ENCODE measurements at regions not wholly inside any gene's neighbourhood (a gene's known extent, or its start where the extent isn't known, plus 50 kb on each side); places are given as distances from the start of the nearest gene placed in this dataset.

DNA sequence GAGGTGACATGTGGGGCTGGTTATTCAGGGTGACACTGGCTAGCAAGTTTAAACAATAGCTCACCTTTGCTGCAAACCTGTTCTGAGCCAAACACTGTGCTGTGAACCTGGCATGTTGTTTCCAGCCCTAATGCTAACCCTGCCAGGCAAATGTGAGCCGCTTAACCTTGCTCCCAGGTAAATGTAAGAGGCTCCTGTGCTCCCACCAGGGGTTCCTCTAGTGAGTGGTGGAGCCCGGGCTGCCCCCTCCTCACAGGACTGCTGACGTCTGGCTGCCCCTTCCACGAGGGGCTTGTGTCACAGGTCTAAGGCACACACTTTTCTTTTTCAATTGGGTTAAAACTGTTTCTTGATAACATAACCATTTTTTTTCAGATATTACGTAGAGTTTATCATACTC, 223.7 kb downstream of the DCDC2C start:
- intact Hi-C loops (cut with micrococcal nuclease; ENCODE audit: unreplicated experiment): no loop called here
- Histone ChIP-seq H3K27me3 (ENCODE audit: insufficient read depth, low read depth) (peaks cover 48% of the 10 kb centered on the region), H3K27ac (no peak overlapping the region), H3K9me3 (ENCODE audit: insufficient read depth, low read depth) (no peaks in the 10 kb centered on the region), H3K4me3 (no peak overlapping the region), H3F3A (ENCODE audit: insufficient read depth, low read depth) (no peaks in the 10 kb centered on the region), H3K4me1 (replicated peaks; ENCODE audit: insufficient read depth) (no peaks in the 10 kb centered on the region), H3K79me2 (ENCODE audit: low read depth) (no peaks in the 10 kb centered on the region), H2AFZ (no peak overlapping the region), H3K9me2 (ENCODE audit: insufficient read depth) (no peaks in the 10 kb centered on the region), H3K4me2 (no peak overlapping the region), H3K36me3 (ENCODE audit: low read depth) (no peaks in the 10 kb centered on the region), H4K20me1 (ENCODE audit: insufficient read depth) (no peaks in the 10 kb centered on the region)
- no TSS peak for BruUV-seq (replicated peaks)
- DNase-seq: no peak
- no peak for TF ChIP-seq EZH2 (IDR thresholded peaks at IDR 0.05; ENCODE audit: low read depth)
- TF ChIP-seq, protein P1, sequence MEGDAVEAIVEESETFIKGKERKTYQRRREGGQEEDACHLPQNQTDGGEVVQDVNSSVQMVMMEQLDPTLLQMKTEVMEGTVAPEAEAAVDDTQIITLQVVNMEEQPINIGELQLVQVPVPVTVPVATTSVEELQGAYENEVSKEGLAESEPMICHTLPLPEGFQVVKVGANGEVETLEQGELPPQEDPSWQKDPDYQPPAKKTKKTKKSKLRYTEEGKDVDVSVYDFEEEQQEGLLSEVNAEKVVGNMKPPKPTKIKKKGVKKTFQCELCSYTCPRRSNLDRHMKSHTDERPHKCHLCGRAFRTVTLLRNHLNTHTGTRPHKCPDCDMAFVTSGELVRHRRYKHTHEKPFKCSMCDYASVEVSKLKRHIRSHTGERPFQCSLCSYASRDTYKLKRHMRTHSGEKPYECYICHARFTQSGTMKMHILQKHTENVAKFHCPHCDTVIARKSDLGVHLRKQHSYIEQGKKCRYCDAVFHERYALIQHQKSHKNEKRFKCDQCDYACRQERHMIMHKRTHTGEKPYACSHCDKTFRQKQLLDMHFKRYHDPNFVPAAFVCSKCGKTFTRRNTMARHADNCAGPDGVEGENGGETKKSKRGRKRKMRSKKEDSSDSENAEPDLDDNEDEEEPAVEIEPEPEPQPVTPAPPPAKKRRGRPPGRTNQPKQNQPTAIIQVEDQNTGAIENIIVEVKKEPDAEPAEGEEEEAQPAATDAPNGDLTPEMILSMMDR (conservative IDR thresholded peaks at IDR 0.05): no peak
- ChIA-PET POLR2A (ENCODE audit: unreplicated experiment) (no interaction called here), CTCF (no interaction called here)

DNA sequence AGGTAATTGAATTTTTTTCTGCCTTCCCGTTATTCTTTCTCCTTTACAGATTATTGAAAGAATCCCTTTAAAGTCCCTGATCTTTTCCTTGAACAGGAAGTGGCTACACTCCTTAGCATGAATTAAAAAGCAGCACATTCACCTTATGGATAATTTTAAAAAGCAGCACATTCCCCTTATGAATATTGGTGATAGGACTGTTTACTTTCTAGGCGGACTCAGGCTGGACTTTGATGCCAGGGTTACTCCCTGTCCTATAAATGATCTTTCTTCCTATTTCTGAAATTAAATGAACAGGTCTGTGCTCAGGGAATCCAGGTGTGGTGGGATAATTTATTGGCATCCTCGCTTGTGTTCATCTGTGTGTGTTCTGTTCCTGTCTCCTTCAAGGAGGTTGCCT, 226.0 kb downstream of the DCDC2C start:
- no peak for DNase-seq
- H3K4me3 ChIP-seq: no peak overlapping the region
- intact Hi-C loops (cut with micrococcal nuclease; ENCODE audit: unreplicated experiment): no loop called here
- no peaks in the 10 kb centered on the region for H3F3A ChIP-seq (ENCODE audit: insufficient read depth, low read depth)
- CTCF ChIA-PET: no interaction called here
- H2AFZ ChIP-seq: no peak overlapping the region
- no peak overlapping the region for H3K4me2 ChIP-seq
- no peaks in the 10 kb centered on the region for H3K9me3 ChIP-seq (ENCODE audit: insufficient read depth, low read depth)
- H3K79me2 ChIP-seq (ENCODE audit: low read depth): no peaks in the 10 kb centered on the region
- POLR2A ChIA-PET (ENCODE audit: unreplicated experiment): no interaction called here
- no peaks in the 10 kb centered on the region for H4K20me1 ChIP-seq (ENCODE audit: insufficient read depth)
- H3K9me2 ChIP-seq (ENCODE audit: insufficient read depth): no peaks in the 10 kb centered on the region
- H3K27ac ChIP-seq: no peak overlapping the region
- H3K27me3 ChIP-seq (ENCODE audit: insufficient read depth, low read depth): peaks cover 40% of the 10 kb centered on the region
- BruUV-seq (replicated peaks): no TSS peak
- no peaks in the 10 kb centered on the region for H3K36me3 ChIP-seq (ENCODE audit: low read depth)
- H3K4me1 ChIP-seq (replicated peaks; ENCODE audit: insufficient read depth): no peaks in the 10 kb centered on the region
- TF ChIP-seq, protein P1 (conservative IDR thresholded peaks at IDR 0.05): no peak
- no peak for TF ChIP-seq EZH2 (IDR thresholded peaks at IDR 0.05; ENCODE audit: low read depth)

DNA sequence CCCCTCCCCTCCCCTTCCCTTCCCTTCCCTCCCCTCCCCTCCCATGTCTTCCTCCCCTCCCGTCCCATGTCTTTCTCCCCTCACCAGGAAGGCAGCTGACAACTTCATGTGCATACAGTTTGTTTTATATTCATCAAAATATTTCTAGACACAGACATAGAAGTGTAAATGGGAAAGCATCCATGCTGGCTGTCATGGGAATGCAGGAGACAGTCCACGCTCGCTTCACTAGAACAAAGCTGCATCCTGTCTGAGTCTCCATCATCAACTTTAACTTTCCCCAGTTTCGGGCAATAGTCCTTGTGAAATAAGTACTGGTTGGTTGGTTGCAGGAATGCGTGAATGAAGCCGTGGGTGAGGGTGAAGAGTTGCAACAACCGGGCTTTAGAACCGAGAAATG, 226.9 kb downstream of the DCDC2C start:
- no TSS peak for BruUV-seq (replicated peaks)
- TF ChIP-seq, protein P1 (conservative IDR thresholded peaks at IDR 0.05): no peak
- no peak for TF ChIP-seq EZH2 (IDR thresholded peaks at IDR 0.05; ENCODE audit: low read depth)
- no peak for DNase-seq
- intact Hi-C loops (cut with micrococcal nuclease; ENCODE audit: unreplicated experiment): no loop called here
- Histone ChIP-seq H2AFZ (no peak overlapping the region), H3K4me2 (no peak overlapping the region), H3K36me3 (ENCODE audit: low read depth) (no peaks in the 10 kb centered on the region), H3K9me2 (ENCODE audit: insufficient read depth) (no peaks in the 10 kb centered on the region), H3K79me2 (ENCODE audit: low read depth) (no peaks in the 10 kb centered on the region), H3K27me3 (ENCODE audit: insufficient read depth, low read depth) (peaks cover 36% of the 10 kb centered on the region), H3K4me1 (replicated peaks; ENCODE audit: insufficient read depth) (no peaks in the 10 kb centered on the region), H3F3A (ENCODE audit: insufficient read depth, low read depth) (no peaks in the 10 kb centered on the region), H3K4me3 (no peak overlapping the region), H4K20me1 (ENCODE audit: insufficient read depth) (no peaks in the 10 kb centered on the region), H3K9me3 (ENCODE audit: insufficient read depth, low read depth) (no peaks in the 10 kb centered on the region), H3K27ac (no peak overlapping the region)
- CTCF ChIA-PET: no interaction called here
- POLR2A ChIA-PET (ENCODE audit: unreplicated experiment): no interaction called here
